ENCODE measurements at regions not wholly inside any gene's neighbourhood (a gene's known extent, or its start where the extent isn't known, plus 50 kb on each side); places are given as distances from the start of the nearest gene placed in this dataset.

GRCh38 chrX:10759141-10759799 is 138.9 kb upstream of the MID1 start:
- no peak overlapping the region for H3K9ac ChIP-seq (ENCODE audit: low read length)
- H3K27me3 ChIP-seq (ENCODE audit: insufficient read depth, low read depth, low read length) = no peaks in the 10 kb centered on the region
- no peak overlapping the region for H3K27ac ChIP-seq (ENCODE audit: low read length)
- no peaks in the 10 kb centered on the region for H3K9me3 ChIP-seq (ENCODE audit: low read length)
- no peaks in the 10 kb centered on the region for H3K36me3 ChIP-seq (ENCODE audit: insufficient read depth, low read length)
- H3K9me2 ChIP-seq (ENCODE audit: insufficient read depth, low read length) = no peaks in the 10 kb centered on the region
- no peak overlapping the region for H2AFZ ChIP-seq (ENCODE audit: low read depth, low read length)
- H4K20me1 ChIP-seq (ENCODE audit: insufficient read depth) = no peaks in the 10 kb centered on the region
- no peaks in the 10 kb centered on the region for H3K79me2 ChIP-seq (replicated peaks; ENCODE audit: insufficient read depth, low read length)
- no peak overlapping the region for H3K4me3 ChIP-seq (ENCODE audit: low read length)
- H3K4me2 ChIP-seq (ENCODE audit: low read length) = no peak overlapping the region
- no peak for TF ChIP-seq EP300 (conservative IDR thresholded peaks at IDR 0.05; ENCODE audit: poor library complexity, severe bottlenecking)
- no peak for TF ChIP-seq EZH2 (IDR thresholded peaks at IDR 0.05; ENCODE audit: borderline replicate concordance, insufficient read depth, low read length, poor library complexity, severe bottlenecking)
- TF ChIP-seq TAF1 (IDR thresholded peaks at IDR 0.05; ENCODE audit: low read depth) = no peak
- TF ChIP-seq SMC3 (conservative IDR thresholded peaks at IDR 0.05; ENCODE audit: poor library complexity) = no peak
- TF ChIP-seq, protein P1, sequence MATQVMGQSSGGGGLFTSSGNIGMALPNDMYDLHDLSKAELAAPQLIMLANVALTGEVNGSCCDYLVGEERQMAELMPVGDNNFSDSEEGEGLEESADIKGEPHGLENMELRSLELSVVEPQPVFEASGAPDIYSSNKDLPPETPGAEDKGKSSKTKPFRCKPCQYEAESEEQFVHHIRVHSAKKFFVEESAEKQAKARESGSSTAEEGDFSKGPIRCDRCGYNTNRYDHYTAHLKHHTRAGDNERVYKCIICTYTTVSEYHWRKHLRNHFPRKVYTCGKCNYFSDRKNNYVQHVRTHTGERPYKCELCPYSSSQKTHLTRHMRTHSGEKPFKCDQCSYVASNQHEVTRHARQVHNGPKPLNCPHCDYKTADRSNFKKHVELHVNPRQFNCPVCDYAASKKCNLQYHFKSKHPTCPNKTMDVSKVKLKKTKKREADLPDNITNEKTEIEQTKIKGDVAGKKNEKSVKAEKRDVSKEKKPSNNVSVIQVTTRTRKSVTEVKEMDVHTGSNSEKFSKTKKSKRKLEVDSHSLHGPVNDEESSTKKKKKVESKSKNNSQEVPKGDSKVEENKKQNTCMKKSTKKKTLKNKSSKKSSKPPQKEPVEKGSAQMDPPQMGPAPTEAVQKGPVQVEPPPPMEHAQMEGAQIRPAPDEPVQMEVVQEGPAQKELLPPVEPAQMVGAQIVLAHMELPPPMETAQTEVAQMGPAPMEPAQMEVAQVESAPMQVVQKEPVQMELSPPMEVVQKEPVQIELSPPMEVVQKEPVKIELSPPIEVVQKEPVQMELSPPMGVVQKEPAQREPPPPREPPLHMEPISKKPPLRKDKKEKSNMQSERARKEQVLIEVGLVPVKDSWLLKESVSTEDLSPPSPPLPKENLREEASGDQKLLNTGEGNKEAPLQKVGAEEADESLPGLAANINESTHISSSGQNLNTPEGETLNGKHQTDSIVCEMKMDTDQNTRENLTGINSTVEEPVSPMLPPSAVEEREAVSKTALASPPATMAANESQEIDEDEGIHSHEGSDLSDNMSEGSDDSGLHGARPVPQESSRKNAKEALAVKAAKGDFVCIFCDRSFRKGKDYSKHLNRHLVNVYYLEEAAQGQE (IDR thresholded peaks at IDR 0.05; ENCODE audit: borderline replicate concordance) = no peak
- no peak for TF ChIP-seq RAD21 (conservative IDR thresholded peaks at IDR 0.05)
- no peak for TF ChIP-seq MXI1 (conservative IDR thresholded peaks at IDR 0.05; ENCODE audit: poor library complexity, severe bottlenecking)
- TF ChIP-seq, protein P2, sequence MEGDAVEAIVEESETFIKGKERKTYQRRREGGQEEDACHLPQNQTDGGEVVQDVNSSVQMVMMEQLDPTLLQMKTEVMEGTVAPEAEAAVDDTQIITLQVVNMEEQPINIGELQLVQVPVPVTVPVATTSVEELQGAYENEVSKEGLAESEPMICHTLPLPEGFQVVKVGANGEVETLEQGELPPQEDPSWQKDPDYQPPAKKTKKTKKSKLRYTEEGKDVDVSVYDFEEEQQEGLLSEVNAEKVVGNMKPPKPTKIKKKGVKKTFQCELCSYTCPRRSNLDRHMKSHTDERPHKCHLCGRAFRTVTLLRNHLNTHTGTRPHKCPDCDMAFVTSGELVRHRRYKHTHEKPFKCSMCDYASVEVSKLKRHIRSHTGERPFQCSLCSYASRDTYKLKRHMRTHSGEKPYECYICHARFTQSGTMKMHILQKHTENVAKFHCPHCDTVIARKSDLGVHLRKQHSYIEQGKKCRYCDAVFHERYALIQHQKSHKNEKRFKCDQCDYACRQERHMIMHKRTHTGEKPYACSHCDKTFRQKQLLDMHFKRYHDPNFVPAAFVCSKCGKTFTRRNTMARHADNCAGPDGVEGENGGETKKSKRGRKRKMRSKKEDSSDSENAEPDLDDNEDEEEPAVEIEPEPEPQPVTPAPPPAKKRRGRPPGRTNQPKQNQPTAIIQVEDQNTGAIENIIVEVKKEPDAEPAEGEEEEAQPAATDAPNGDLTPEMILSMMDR (IDR thresholded peaks at IDR 0.05; ENCODE audit: poor library complexity, severe bottlenecking) = no peak
- no peak for TF ChIP-seq POLR2AphosphoS5 (IDR thresholded peaks at IDR 0.05)
- H3F3A ChIP-seq (ENCODE audit: insufficient read depth, low read length, poor library complexity, severe bottlenecking) = no peaks in the 10 kb centered on the region

DNA sequence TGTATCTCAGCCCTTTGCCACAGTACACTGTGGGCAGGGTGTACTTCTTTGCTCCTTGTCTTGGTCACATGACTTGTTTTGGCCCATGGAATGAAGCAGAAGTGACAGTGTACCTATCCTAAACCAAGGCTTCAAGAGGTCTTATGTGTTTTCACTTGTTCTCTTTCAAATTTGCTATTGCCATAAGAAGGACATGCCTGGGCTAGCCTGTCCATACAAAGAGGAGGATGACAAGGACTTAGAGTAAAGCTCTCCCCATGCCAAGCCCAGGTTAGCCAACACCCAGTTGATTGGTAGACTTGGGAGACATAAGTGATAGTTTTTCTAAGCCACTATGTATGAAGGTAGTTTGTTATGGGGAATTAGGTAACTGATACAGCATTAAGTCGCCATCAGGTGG is 141.1 kb upstream of the MID1 start:
- Histone ChIP-seq H3K9me2 (ENCODE audit: insufficient read depth, low read length) (no peaks in the 10 kb centered on the region), H4K20me1 (ENCODE audit: insufficient read depth) (no peaks in the 10 kb centered on the region), H2AFZ (ENCODE audit: low read depth, low read length) (no peak overlapping the region), H3K36me3 (ENCODE audit: insufficient read depth, low read length) (no peaks in the 10 kb centered on the region), H3K4me2 (ENCODE audit: low read length) (no peak overlapping the region), H3K27me3 (ENCODE audit: insufficient read depth, low read depth, low read length) (no peaks in the 10 kb centered on the region), H3K9ac (ENCODE audit: low read length) (no peak overlapping the region), H3K9me3 (ENCODE audit: low read length) (no peaks in the 10 kb centered on the region), H3K27ac (ENCODE audit: low read length) (no peak overlapping the region), H3K4me3 (ENCODE audit: low read length) (no peak overlapping the region), H3K79me2 (replicated peaks; ENCODE audit: insufficient read depth, low read length) (no peaks in the 10 kb centered on the region), H3F3A (ENCODE audit: insufficient read depth, low read length, poor library complexity, severe bottlenecking) (no peaks in the 10 kb centered on the region)
- TF ChIP-seq TAF1 (IDR thresholded peaks at IDR 0.05; ENCODE audit: low read depth) = no peak
- no peak for TF ChIP-seq EP300 (conservative IDR thresholded peaks at IDR 0.05; ENCODE audit: poor library complexity, severe bottlenecking)
- TF ChIP-seq POLR2AphosphoS5 (IDR thresholded peaks at IDR 0.05) = no peak
- TF ChIP-seq, protein P2 (IDR thresholded peaks at IDR 0.05; ENCODE audit: poor library complexity, severe bottlenecking) = no peak

Data from neural cell (in vitro differentiated cells).